NCI-H1092 (cell line): ENCODE measurements at regions not wholly inside any gene's neighbourhood (a gene's known extent, or its start where the extent isn't known, plus 50 kb on each side); places are given as distances from the start of the nearest gene placed in this dataset.
A peak's percentile ranks its signal among the peaks of the same experiment; 100 is the strongest.
"Not testable (repeated sequence)": the region's sequence is repeated elsewhere in the genome, so short reads cannot be mapped to it uniquely, and the experiment has no call there.

ENCODE experiments used
- DNase-seq: peaks from one replicate; lab custom pipeline; 2025; lab: John Stamatoyannopoulos, UW

GRCh38 chr13:59236309-59236919 lies 927.3 kb downstream of the DIAPH3 start:
- no peak for DNase-seq

- no peak for DNase-seq
Measured at GRCh38 chr13:59236944-59237343, 926.8 kb downstream of the DIAPH3 start.

GRCh38 chr13:59247171-59247570 lies 916.6 kb downstream of the DIAPH3 start:
- DNase-seq, result no peak

- DNase-seq, result no peak
Measured at GRCh38 chr13:59250336-59251189, 913.2 kb downstream of the DIAPH3 start.

DNA sequence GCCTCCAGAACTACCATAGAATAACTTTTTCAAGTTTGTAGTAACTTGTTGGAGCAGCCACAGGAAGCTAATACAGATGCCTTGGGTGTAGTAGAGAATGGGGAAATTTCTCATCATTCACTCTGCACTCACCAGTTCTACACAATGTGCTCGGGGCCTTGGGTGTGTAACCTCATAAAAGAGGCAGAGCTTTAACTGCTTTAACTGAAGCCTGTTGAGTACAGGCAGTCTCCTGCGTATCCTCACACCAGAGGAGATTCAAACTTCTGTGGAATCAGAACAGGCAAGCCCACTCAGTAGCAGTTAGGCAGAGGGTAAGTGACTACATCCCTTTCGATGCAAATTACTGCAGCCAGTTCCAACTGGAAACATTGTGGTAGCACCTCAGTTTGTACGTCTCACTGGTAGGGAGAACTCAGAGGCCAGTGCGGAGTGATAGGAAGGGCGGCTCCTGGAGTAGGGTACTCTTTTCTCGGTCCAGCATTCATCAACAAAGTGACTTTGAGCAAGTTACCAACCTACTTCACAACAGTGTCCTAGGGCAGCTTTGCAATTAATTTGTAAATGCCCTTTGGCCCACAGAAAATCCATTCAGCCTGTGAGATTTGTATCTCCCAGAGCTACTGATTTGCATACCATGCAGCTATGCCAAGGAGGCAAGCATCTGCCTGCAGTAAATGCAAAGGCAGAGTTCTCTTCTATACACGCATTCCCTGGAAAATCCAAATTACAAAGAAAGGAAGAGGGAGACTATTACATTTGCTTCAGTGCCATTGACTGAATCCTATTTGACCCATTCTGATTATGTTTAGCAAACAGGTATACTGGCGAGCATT lies 904.3 kb downstream of the DIAPH3 start:
- DNase-seq, result no peak

DNA sequence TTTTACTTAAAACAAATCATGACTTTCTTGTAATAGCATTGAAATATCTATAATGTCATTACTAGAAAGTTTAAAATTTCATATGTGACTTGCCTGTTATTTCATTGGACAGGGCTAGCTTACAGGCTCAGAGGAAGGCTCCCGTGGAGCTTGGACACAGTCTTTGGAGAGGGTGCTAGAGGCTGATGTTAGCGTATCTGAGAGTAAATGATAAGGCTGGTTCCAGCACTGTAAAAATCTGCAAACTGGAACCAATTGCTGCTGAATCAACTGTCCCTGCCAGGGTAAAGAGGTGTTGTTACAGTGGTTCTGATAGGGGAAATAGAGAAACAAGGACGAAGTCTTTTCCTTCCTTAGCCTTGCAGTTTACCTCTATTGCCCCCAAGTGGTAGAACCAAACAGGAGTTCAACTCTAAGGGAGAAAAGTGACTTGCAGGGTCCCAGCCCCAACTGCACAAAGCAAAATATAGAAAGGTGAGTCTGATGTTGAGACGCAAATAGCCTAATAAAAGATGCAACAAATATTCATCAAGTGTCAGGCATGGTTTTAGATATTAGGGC lies 901.7 kb downstream of the DIAPH3 start:
- no peak for DNase-seq

DNA sequence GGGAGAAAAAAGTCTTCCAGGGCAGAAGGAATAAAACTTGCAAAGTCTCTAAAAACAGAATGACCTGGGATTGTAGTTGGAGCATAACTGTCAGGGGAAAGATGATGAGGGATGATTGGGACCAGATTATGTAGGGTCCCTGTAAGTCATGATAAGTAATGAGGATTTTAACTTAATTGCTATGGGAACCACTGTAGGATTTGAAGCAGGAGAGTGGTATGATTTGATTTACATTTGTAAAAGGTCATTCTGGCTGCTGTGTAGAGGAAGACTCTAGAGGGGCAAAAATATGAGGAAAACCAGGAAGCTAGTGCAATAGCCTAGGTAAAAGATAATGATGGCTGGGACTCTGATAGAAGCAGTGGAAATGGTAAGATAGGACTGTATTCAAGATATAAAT lies 900.2 kb downstream of the DIAPH3 start:
- no peak for DNase-seq

DNA sequence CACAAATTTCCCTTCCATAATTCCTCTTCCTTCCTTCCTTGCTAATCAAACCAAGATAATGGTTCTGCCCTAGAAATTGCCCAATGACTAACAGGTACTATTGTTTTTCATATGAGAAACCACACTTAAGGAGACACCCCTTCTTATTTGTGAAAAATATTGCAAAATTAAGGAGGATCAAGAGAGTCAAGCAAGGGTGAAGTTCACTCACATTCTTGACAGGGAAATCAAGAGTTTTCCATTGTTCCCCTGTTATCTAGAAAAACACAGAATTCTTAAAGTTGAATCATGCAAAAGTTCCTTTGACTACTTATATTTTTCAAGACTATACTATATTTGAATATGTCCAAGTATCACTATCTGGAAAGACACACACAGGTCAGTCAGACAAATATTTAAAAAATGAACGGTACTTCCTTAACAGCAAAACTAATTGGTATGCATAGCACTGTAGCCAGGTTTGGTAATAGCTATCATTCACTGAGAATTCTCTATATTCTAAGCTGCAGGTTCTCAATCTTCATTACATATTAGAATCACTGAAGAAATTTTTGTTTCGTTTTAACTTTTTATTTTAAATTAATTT lies 897.2 kb downstream of the DIAPH3 start:
- no peak for DNase-seq

DNA sequence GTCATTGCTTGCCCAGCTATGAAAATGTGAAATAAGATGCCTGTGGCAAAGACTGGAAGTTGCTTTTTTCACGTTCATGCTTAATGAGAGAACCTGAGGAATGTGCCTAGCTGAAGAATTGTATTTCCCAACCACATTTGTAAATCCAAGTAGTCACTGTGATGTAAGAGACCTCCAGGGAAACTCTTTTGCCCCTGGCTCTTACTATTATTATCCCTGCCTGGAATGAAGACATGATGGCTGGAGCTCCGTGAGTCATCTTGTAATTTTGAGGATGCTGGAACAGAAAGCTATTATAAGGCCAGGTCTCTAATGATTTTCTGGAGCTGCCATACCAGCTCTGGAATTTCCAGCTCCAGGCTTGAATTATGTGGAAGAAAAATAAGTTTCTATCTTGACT lies 894.3 kb downstream of the DIAPH3 start:
- no peak for DNase-seq

- DNase-seq, result no peak
Measured at GRCh38 chr13:59270327-59270726, 893.4 kb downstream of the DIAPH3 start.

GRCh38 chr13:59274958-59275727 lies 888.6 kb downstream of the DIAPH3 start:
- no peak for DNase-seq

- no peak for DNase-seq
Measured at GRCh38 chr13:59276436-59276835, 887.3 kb downstream of the DIAPH3 start.

- no peak for DNase-seq
Measured at GRCh38 chr13:59277106-59277505, 886.6 kb downstream of the DIAPH3 start.

- peak; percentile 29 for DNase-seq
Measured at GRCh38 chr13:59279028-59279427, 884.7 kb downstream of the DIAPH3 start.

DNA sequence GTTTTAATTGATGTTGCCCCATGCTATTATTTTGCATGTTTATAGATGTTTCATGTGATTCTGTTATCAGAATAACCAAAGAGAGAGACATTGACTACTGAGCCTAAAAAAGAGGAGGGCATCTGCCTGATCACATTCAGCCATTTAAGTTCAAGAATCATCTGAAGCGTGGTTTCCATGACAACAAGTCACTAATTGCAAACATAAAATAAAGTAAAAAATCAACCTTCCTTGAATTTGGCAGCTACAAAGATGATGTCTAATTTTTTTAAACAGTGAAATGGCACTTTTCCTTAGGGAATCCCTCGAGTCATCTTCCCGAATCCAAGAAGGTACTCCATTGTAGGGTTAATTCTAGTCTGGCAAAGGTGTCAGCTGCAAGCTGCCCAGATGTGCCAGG lies 884.2 kb downstream of the DIAPH3 start:
- peak; percentile 32 for DNase-seq

GRCh38 chr13:59280297-59280696 lies 883.4 kb downstream of the DIAPH3 start:
- DNase-seq, result peak; percentile 54

- DNase-seq, result no peak
Measured at GRCh38 chr13:59281453-59281852, 882.3 kb downstream of the DIAPH3 start.

GRCh38 chr13:59292240-59292639 lies 871.5 kb downstream of the DIAPH3 start:
- not testable (repeated sequence) for DNase-seq

DNA sequence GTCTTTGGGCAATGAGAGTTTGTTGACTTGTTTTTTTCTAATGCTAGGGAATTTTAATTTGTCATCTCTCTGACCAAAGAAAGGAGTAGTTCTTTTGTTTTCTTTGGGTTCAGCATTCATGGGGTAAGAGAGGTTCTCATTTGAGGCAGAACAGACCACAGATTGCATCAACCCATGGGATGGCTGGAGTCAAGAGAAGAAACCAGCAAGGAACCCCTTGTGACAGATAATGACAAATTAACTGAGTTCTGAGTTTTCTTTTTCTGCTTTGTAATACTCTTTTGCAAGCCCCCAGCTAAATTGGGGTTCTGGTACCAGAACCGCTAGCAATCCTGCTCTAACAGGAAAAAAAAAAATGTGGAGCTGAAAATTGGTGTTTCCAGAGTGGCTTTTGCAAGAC lies 864.1 kb downstream of the DIAPH3 start:
- no peak for DNase-seq

DNA sequence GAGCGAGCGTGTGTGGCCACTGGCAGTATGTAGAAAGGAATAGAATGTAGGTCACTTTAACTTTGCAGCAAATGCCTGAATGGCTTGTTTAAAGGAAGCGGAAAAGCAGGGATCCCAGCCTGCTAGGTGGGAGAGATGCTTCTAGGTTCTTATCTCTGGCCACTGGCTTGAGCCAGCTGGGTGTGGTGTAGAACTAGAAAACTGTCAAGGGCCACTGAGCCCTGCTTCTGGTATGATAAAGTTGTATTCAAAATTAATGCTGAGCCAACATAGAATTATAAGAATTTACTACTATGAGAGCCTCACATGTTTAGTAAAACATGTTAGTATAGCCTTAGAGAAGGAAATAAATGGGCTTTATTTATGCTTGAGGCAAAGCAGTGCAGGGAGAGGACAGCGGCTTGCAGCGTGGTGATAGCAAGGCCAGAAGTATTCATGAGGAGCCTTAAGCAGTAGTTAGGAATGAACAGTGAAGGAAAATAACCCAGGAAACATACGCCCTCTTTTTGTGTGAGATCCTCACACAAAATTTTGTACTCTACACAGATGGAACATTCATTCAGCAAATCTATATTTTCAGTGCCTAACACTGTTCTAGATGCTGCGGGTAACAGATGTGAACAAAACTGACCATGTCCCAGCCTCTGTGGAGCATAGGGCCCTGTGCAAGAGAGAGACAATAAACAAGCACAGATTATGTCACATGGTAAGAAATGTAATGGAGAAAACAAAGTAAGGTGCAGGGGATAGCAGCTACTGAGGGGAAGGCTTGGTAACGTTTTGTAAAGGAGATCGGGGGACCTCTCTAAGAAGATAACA lies 863.2 kb downstream of the DIAPH3 start:
- no peak for DNase-seq
